GM12892 (cell line): ENCODE measurements at regions not wholly inside any gene's neighbourhood (a gene's known extent, or its start where the extent isn't known, plus 50 kb on each side); places are given as distances from the start of the nearest gene placed in this dataset.

Source experiments
- DNase-seq: peaks from one replicate; pipeline ENCODE4 v3.0.0; 2011; ENCODE audit not compliant: insufficient read length
- FAIRE-seq: peaks from 2 replicates; lab custom pipeline; 2011; peaks lifted over from hg19 to GRCh38; lab: Jason Lieb, UNC
- POLR2A ChIP-seq: IDR thresholded peaks from 2 replicates; pipeline ENCODE4 v1.6.1; 2011; ENCODE audit warnings: low read depth, low read length, control low read depth
- POLR2AphosphoS5 ChIP-seq: IDR thresholded peaks from 2 replicates; pipeline ENCODE4 v1.6.1; 2011; ENCODE audit warnings: low read depth, low read length, control low read depth
- TAF1 ChIP-seq: IDR thresholded peaks from 2 replicates; pipeline ENCODE4 v1.6.1; 2011; ENCODE audit warnings: low read depth, mild to moderate bottlenecking, control low read depth, low read length, borderline replicate concordance

GRCh38 chr20:17797161-17797560 is 97.4 kb downstream of the BANF2 start:
- no peak for FAIRE-seq
- TF ChIP-seq TAF1, result no peak
- TF ChIP-seq POLR2A, result no peak
- TF ChIP-seq POLR2AphosphoS5, result no peak

GRCh38 chr20:17796091-17796563 is 96.4 kb downstream of the BANF2 start:
- FAIRE-seq, result no peak

More at GRCh38 chr20:17797161-17797560, 97.4 kb downstream of the BANF2 start:
- DNase-seq, result no peak

GRCh38 chr20:17795501-17796071 is 95.8 kb downstream of the BANF2 start:
- DNase-seq, result no peak
- no peak for TF ChIP-seq POLR2A
- no peak for TF ChIP-seq POLR2AphosphoS5
- TF ChIP-seq TAF1, result no peak
- no peak for FAIRE-seq

More at GRCh38 chr20:17796091-17796563, 96.4 kb downstream of the BANF2 start:
- TF ChIP-seq TAF1 (no peak), POLR2AphosphoS5 (no peak), POLR2A (no peak)
- DNase-seq, result no peak

- FAIRE-seq, result no peak
Measured at GRCh38 chr20:17795003-17795402, 95.2 kb downstream of the BANF2 start.

GRCh38 chr20:17794400-17794799 is 94.6 kb downstream of the BANF2 start:
- FAIRE-seq (no peak), DNase-seq (no peak)
- TF ChIP-seq POLR2A (no peak), TAF1 (no peak), POLR2AphosphoS5 (no peak)

More at GRCh38 chr20:17795003-17795402, 95.2 kb downstream of the BANF2 start:
- TF ChIP-seq POLR2AphosphoS5, result no peak
- no peak for TF ChIP-seq POLR2A
- TF ChIP-seq TAF1, result no peak
- DNase-seq, result no peak

- DNase-seq, result no peak
- FAIRE-seq, result no peak
- TF ChIP-seq POLR2A, result no peak
- TF ChIP-seq TAF1, result no peak
- no peak for TF ChIP-seq POLR2AphosphoS5
Measured at GRCh38 chr20:17793986-17794385, 94.2 kb downstream of the BANF2 start.

GRCh38 chr20:17790296-17790695 is 90.5 kb downstream of the BANF2 start:
- no peak for DNase-seq
- FAIRE-seq, result no peak
- TF ChIP-seq POLR2AphosphoS5 (no peak), POLR2A (no peak), TAF1 (no peak)

- no peak for DNase-seq
- no peak for FAIRE-seq
- no peak for TF ChIP-seq POLR2A
- no peak for TF ChIP-seq TAF1
- no peak for TF ChIP-seq POLR2AphosphoS5
Measured at GRCh38 chr20:17787816-17788215, 88.0 kb downstream of the BANF2 start.

- no peak for TF ChIP-seq POLR2A
- no peak for TF ChIP-seq TAF1
- no peak for TF ChIP-seq POLR2AphosphoS5
- no peak for DNase-seq
- no peak for FAIRE-seq
Measured at GRCh38 chr20:17786221-17786718, 86.5 kb downstream of the BANF2 start.
